ENCODE measurements at regions not wholly inside any gene's neighbourhood (a gene's known extent, or its start where the extent isn't known, plus 50 kb on each side); places are given as distances from the start of the nearest gene placed in this dataset.
A peak's percentile ranks its signal among the peaks of the same experiment; 100 is the strongest.
"Not testable (repeated sequence)": the region's sequence is repeated elsewhere in the genome, so short reads cannot be mapped to it uniquely, and the experiment has no call there.

GRCh38 chr9:615756-616155 lies 225.7 kb upstream of the DMRT1 start:
- Histone ChIP-seq H3K9ac (no peak overlapping the region), H3K27ac (no peak overlapping the region)
- no peak for TF ChIP-seq Cebpa-rat (IDR thresholded peaks at IDR 0.05)

GRCh38 chr9:616694-617093 lies 224.8 kb upstream of the DMRT1 start:
- Histone ChIP-seq H3K4me3 (no peak overlapping the region), H3K4me1 (peaks cover 5 to 34% (median 16%) of the 10 kb centered on the region in 10 experiments), H3K27me3 (no peaks in the 10 kb centered on the region), H3K9me3 (replicated peaks in 1 of 11) (no peaks in the 10 kb centered on the region), H3K4me2 (no peak overlapping the region), H4K20me1 (no peaks in the 10 kb centered on the region), H3K9ac (no peak overlapping the region), H3K27ac (no peak overlapping the region), H3K36me3 (no peaks in the 10 kb centered on the region)
- no peak for TF ChIP-seq Cebpa-rat (IDR thresholded peaks at IDR 0.05)

More at GRCh38 chr9:615756-616155, 225.7 kb upstream of the DMRT1 start:
- peaks cover 5 to 24% (median 10%) of the 10 kb centered on the region in 10 experiments for H3K4me1 ChIP-seq
- H4K20me1 ChIP-seq, result no peaks in the 10 kb centered on the region
- H3K36me3 ChIP-seq, result no peaks in the 10 kb centered on the region
- no peak overlapping the region for H3K4me2 ChIP-seq
- H3K9me3 ChIP-seq (replicated peaks in 1 of 11), result no peaks in the 10 kb centered on the region
- no peaks in the 10 kb centered on the region for H3K27me3 ChIP-seq
- H3K4me3 ChIP-seq, result no peak overlapping the region

GRCh38 chr9:617445-618085 lies 223.9 kb upstream of the DMRT1 start:
- Histone ChIP-seq H3K4me2 (no peak overlapping the region), H3K36me3 (no peaks in the 10 kb centered on the region), H3K9me3 (replicated peaks in 1 of 11) (no peaks in the 10 kb centered on the region), H3K27me3 (no peaks in the 10 kb centered on the region), H3K27ac (no peak overlapping the region), H3K9ac (no peak overlapping the region), H4K20me1 (no peaks in the 10 kb centered on the region), H3K4me1 (peaks cover 5 to 42% (median 17%) of the 10 kb centered on the region in 10 experiments), H3K4me3 (no peak overlapping the region)
- no peak for TF ChIP-seq Cebpa-rat (IDR thresholded peaks at IDR 0.05)

GRCh38 chr9:618478-618877 lies 223.0 kb upstream of the DMRT1 start:
- H3K27me3 ChIP-seq, result no peaks in the 10 kb centered on the region
- H3K27ac ChIP-seq, result no peak overlapping the region

DNA sequence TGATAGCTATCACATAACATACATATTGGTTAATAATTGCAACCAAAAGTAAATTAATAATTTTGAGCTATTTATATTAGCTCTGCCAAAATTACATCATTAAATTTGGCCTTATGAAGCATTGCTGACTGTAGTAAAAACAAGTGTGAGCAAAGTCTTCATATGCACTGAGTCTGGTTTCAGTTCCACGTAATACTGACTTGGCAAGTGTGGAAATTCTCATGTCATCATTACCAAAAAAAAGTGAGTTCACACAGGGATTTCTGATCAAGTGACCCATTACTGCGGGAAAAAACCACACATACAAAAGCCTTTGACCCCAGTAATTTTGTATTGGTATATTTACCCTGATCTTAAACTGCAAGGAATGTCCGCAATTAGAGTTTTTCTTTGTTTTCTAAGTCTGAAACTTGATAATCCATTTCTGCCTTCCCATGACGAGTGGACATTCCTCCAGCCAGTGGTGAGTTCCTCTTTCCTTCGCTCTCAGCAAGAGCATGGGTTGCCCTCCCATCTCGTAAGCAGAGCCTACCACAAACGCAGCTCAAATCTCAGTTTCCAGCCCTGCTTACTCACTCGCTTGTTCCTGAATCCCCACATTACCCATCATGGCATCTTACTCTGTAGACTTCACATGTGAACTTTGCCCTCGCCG lies 220.2 kb upstream of the DMRT1 start:
- peak overlapping the region in 5 of 11 experiments; percentile 22 to 68 (median 60); a peak in 9 of 22 replicates for H3K4me2 ChIP-seq
- peak overlapping the region in 2 of 11 experiments; percentile 17 to 37; a peak in 3 of 22 replicates for H3K9ac ChIP-seq
- H4K20me1 ChIP-seq, result no peaks in the 10 kb centered on the region
- H3K36me3 ChIP-seq, result no peaks in the 10 kb centered on the region
- H3K4me3 ChIP-seq, result no peak overlapping the region
- TF ChIP-seq Cebpa-rat (IDR thresholded peaks at IDR 0.05), result no peak
- H3K27ac ChIP-seq, result peak overlapping the region in 5 of 11 experiments; percentile 36 to 72 (median 56); a peak in 9 of 22 replicates
- peaks cover 15 to 39% (median 22%) of the 10 kb centered on the region in 10 experiments for H3K4me1 ChIP-seq
- no peaks in the 10 kb centered on the region for H3K27me3 ChIP-seq
- H3K9me3 ChIP-seq (replicated peaks in 1 of 11), result 0 out of 22 replicates have a peak, but pooled peaks cover 0 to 6% (median 0%) of the 10 kb centered on the region in 11 experiments

More at GRCh38 chr9:618478-618877, 223.0 kb upstream of the DMRT1 start:
- Histone ChIP-seq H3K4me1 (peaks cover 5 to 42% (median 17%) of the 10 kb centered on the region in 10 experiments), H4K20me1 (no peaks in the 10 kb centered on the region), H3K9ac (no peak overlapping the region), H3K4me3 (no peak overlapping the region), H3K9me3 (replicated peaks in 1 of 11) (0 out of 22 replicates have a peak, but pooled peaks cover 0 to 6% (median 0%) of the 10 kb centered on the region in 11 experiments), H3K36me3 (no peaks in the 10 kb centered on the region), H3K4me2 (no peak overlapping the region)
- no peak for TF ChIP-seq Cebpa-rat (IDR thresholded peaks at IDR 0.05)

- TF ChIP-seq Cebpa-rat (IDR thresholded peaks at IDR 0.05), result no peak
- H3K4me2 ChIP-seq, result peak overlapping the region in 10 of 11 experiments; percentile 56 to 78 (median 73); a peak in 18 of 22 replicates
- no peaks in the 10 kb centered on the region for H3K27me3 ChIP-seq
- H3K27ac ChIP-seq, result no peak overlapping the region
- H3K4me3 ChIP-seq, result no peak overlapping the region
- peaks cover 42 to 55% (median 51%) of the 10 kb centered on the region in 10 experiments for H3K4me1 ChIP-seq
- peaks cover 0 to 6% (median 0%) of the 10 kb centered on the region in 11 experiments; a peak in 1 of 22 replicates for H3K9me3 ChIP-seq (replicated peaks in 1 of 11)
- no peaks in the 10 kb centered on the region for H4K20me1 ChIP-seq
- no peaks in the 10 kb centered on the region for H3K36me3 ChIP-seq
- no peak overlapping the region for H3K9ac ChIP-seq
These were observed 216.5 kb upstream of the DMRT1 start for GRCh38 chr9:624935-625500.

- Histone ChIP-seq H3K36me3 (no peaks in the 10 kb centered on the region), H3K27ac (peak overlapping the region in 3 of 11 experiments; percentile 5 to 37 (median 20); a peak in 1 of 22 replicates), H3K4me3 (no peak overlapping the region; a peak in 1 of 20 replicates), H3K9ac (peak overlapping the region in 6 of 11 experiments; percentile 9 to 50 (median 28); a peak in 4 of 22 replicates), H4K20me1 (no peaks in the 10 kb centered on the region), H3K27me3 (no peaks in the 10 kb centered on the region), H3K4me1 (peaks cover 37 to 58% (median 52%) of the 10 kb centered on the region in 10 experiments), H3K4me2 (peak overlapping the region; percentile 48 to 78 (median 72)), H3K9me3 (replicated peaks in 1 of 11) (peaks cover 0 to 6% (median 0%) of the 10 kb centered on the region in 11 experiments; a peak in 1 of 22 replicates)
- TF ChIP-seq Cebpa-rat (IDR thresholded peaks at IDR 0.05), result no peak
These were observed 215.9 kb upstream of the DMRT1 start for GRCh38 chr9:625613-626012.

DNA sequence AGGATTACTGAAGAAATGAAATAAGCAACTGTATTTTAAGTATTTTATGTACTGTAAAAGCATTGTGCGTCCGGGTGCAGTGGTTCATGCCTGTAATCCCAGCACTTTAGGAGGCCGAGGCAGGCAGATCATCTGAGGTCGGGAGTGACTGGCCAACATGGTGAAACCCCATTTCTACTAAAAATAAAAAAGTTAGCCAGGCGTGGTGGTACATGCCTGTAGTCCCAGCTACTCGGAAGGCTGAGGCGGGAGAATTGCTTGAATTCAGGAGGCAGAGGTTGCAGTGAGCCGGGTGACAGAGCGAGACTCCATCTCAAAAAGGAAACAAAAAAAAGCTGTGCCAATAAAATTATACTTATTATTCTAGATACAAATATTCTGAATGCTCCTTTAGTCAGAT lies 215.4 kb upstream of the DMRT1 start:
- H3K27ac ChIP-seq, result peak overlapping the region in 5 of 11 experiments; percentile 5 to 42 (median 20); a peak in 5 of 22 replicates

DNA sequence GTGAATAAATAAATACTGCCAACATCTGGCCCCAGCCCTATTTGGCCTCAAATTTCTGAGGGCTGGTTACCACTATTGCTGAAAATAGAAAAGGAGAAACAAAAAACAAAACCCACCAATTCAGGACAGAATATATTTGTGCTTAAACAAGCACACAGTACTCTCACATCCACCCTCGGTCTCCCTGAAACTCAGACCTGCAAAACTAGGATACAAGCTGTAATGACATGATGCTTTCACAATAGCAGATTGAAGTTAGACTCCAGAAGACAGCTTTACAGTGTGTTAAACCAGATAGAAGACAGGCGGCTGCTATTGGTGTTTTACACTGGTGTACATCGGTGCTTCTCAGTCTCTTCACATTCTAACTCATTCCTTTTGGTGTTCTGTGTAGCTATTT lies 214.9 kb upstream of the DMRT1 start:
- H3K4me1 ChIP-seq, result peaks cover 30 to 68% (median 56%) of the 10 kb centered on the region in 10 experiments
- H4K20me1 ChIP-seq, result no peaks in the 10 kb centered on the region
- H3K4me3 ChIP-seq, result 0 out of 20 replicates have a peak overlapping the region, but pooled peaks of 1 of the 10 experiments have one; percentile 1
- H3K27ac ChIP-seq, result peak overlapping the region in 4 of 11 experiments; percentile 5 to 37 (median 17); a peak in 4 of 22 replicates
- no peaks in the 10 kb centered on the region for H3K27me3 ChIP-seq
- peaks cover 0 to 6% (median 0%) of the 10 kb centered on the region in 11 experiments; a peak in 1 of 22 replicates for H3K9me3 ChIP-seq (replicated peaks in 1 of 11)
- no peaks in the 10 kb centered on the region for H3K36me3 ChIP-seq
- peak overlapping the region; percentile 48 to 78 (median 72); a peak in 21 of 22 replicates for H3K4me2 ChIP-seq
- no peak for TF ChIP-seq Cebpa-rat (IDR thresholded peaks at IDR 0.05)
- H3K9ac ChIP-seq, result peak overlapping the region in 4 of 11 experiments; percentile 13 to 50 (median 28); a peak in 2 of 22 replicates

More for the DNA sequence above, 215.4 kb upstream of the DMRT1 start:
- H3K36me3 ChIP-seq; H3K9me3 ChIP-seq (replicated peaks in 1 of 11); H3K27me3 ChIP-seq; H4K20me1 ChIP-seq: not testable (repeated sequence)
- Histone ChIP-seq H3K4me3 (peak overlapping the region in 1 of 10 experiments; percentile 1; a peak in 1 of 20 replicates), H3K4me1 (peaks cover 32 to 63% (median 54%) of the 10 kb centered on the region in 10 experiments), H3K4me2 (peak overlapping the region; percentile 48 to 78 (median 72)), H3K9ac (peak overlapping the region in 6 of 11 experiments; percentile 13 to 50 (median 28); a peak in 7 of 22 replicates)

All from BLaER1 treated with 17β-estradiol and CSF1 and Interleukin-3, amounts not matched to agents 10 nM and 100 nM (cell line).